Mucosa of rectum (tissue), 2 donors: ENCODE measurements at regions not wholly inside any gene's neighbourhood (a gene's known extent, or its start where the extent isn't known, plus 50 kb on each side); places are given as distances from the start of the nearest gene placed in this dataset.

ENCODE experiments used
- H3K27ac ChIP-seq, 2 donors: one replicate each; pipeline ENCODE4 v1.7.0; 2013; ENCODE audit warnings: inconsistent platforms in 2 of 2, low read depth in 2 of 2, low read length in 2 of 2
- H3K27me3 ChIP-seq, 2 donors: one replicate each; pipeline ENCODE4 v1.7.0; 2013; ENCODE audit warnings: low read length in 2 of 2; ENCODE audit not compliant: control insufficient read depth in 2 of 2, insufficient read depth in 2 of 2
- H3K36me3 ChIP-seq, 2 donors: one replicate each; pipeline ENCODE4 v1.7.0; 2013; ENCODE audit warnings: low read length in 2 of 2; ENCODE audit not compliant: control insufficient read depth in 2 of 2, insufficient read depth in 2 of 2
- H3K4me1 ChIP-seq, 2 donors: one replicate each; pipeline ENCODE4 v1.7.0; 2013; ENCODE audit warnings: low read length in 2 of 2, mild to moderate bottlenecking in 1 of 2; ENCODE audit not compliant: control insufficient read depth in 2 of 2, insufficient read depth in 2 of 2
- H3K4me3 ChIP-seq, 2 donors: one replicate each; pipeline ENCODE4 v1.7.0; 2013; ENCODE audit warnings: low read length in 2 of 2
- H3K9ac ChIP-seq, 2 donors: one replicate each; pipeline ENCODE4 v1.7.0; 2013; ENCODE audit warnings: low read length in 2 of 2, low read depth in 1 of 2, mild to moderate bottlenecking in 1 of 2
- H3K9me3 ChIP-seq, 2 donors: one replicate each; pipeline ENCODE4 v1.7.0; 2013; ENCODE audit warnings: low read length in 2 of 2; ENCODE audit not compliant: control insufficient read depth in 2 of 2
- donor health status: healthy.
- donor health status: Normal muscosa, but diverticular disease.

- Histone ChIP-seq H3K9ac (no peak overlapping the region), H3K9me3 (no peaks in the 10 kb centered on the region), H3K27ac (no peak overlapping the region), H3K4me3 (no peak overlapping the region), H3K4me1 (no peaks in the 10 kb centered on the region), H3K27me3 (no peaks in the 10 kb centered on the region), H3K36me3 (no peaks in the 10 kb centered on the region)
These were observed 130.7 kb downstream of the RNASET2 start for GRCh38 chr6:166825553-166826145.

GRCh38 chr6:166824880-166825250 is 131.5 kb downstream of the RNASET2 start:
- no peak overlapping the region for H3K27ac ChIP-seq
- no peak overlapping the region for H3K4me3 ChIP-seq

GRCh38 chr6:166824146-166824879 is 132.0 kb downstream of the RNASET2 start:
- Histone ChIP-seq H3K36me3 (no peaks in the 10 kb centered on the region), H3K27ac (no peak overlapping the region), H3K27me3 (no peaks in the 10 kb centered on the region), H3K9ac (no peak overlapping the region), H3K4me1 (no peaks in the 10 kb centered on the region), H3K9me3 (no peaks in the 10 kb centered on the region), H3K4me3 (no peak overlapping the region)

More at GRCh38 chr6:166824880-166825250, 131.5 kb downstream of the RNASET2 start:
- H3K36me3 ChIP-seq = no peaks in the 10 kb centered on the region
- H3K9ac ChIP-seq = no peak overlapping the region
- H3K27me3 ChIP-seq = no peaks in the 10 kb centered on the region
- H3K4me1 ChIP-seq = no peaks in the 10 kb centered on the region
- no peaks in the 10 kb centered on the region for H3K9me3 ChIP-seq

- H3K27ac ChIP-seq = no peak overlapping the region
- H3K36me3 ChIP-seq = no peaks in the 10 kb centered on the region
- no peaks in the 10 kb centered on the region for H3K9me3 ChIP-seq
- H3K9ac ChIP-seq = no peak overlapping the region
- H3K27me3 ChIP-seq = no peaks in the 10 kb centered on the region
- no peak overlapping the region for H3K4me3 ChIP-seq
- no peaks in the 10 kb centered on the region for H3K4me1 ChIP-seq
These were observed 133.7 kb downstream of the RNASET2 start for GRCh38 chr6:166822609-166823008.

DNA sequence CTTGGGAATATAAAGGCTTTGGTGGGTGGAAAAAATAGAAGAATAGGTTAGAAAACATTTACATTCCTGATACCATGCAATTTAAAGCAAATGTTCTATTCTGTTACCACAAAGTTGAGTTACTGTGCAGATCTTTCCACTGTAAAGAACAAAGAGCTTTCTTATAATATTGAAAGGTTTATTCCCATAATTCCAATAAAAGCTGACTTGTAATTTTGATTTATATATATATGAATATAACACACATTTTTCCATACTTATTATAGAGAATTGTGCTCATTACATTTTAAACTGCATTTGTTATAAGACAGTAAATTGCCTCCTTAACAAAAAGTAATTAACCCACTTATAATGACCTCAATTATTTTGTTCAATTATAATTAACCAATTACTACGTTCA is 135.9 kb downstream of the RNASET2 start:
- Histone ChIP-seq H3K4me3 (no peak overlapping the region), H3K4me1 (no peaks in the 10 kb centered on the region), H3K9me3 (no peaks in the 10 kb centered on the region), H3K9ac (no peak overlapping the region), H3K27ac (no peak overlapping the region), H3K36me3 (no peaks in the 10 kb centered on the region), H3K27me3 (no peaks in the 10 kb centered on the region)

DNA sequence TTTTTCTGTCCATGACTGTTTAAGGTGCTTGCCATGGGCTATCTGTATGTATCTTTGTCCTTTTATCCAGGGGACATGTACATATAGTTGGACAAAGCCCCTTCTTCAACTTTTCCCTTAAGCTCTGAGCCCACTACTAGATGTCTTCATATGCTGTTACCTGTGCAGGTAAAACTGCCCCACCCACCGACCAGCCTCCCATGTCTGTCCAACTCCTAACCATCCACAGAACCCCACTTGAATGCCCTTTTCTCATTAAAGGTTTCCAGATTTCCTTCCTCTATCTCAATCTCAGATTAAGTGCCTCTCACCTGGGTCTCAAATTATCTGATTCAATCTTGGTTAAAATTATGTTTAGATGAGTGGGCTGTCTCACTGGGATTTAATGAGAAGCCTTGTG is 136.3 kb downstream of the RNASET2 start:
- Histone ChIP-seq H3K4me3 (no peak overlapping the region), H3K9me3 (no peaks in the 10 kb centered on the region), H3K4me1 (no peaks in the 10 kb centered on the region), H3K9ac (no peak overlapping the region), H3K27ac (no peak overlapping the region), H3K36me3 (no peaks in the 10 kb centered on the region), H3K27me3 (no peaks in the 10 kb centered on the region)

DNA sequence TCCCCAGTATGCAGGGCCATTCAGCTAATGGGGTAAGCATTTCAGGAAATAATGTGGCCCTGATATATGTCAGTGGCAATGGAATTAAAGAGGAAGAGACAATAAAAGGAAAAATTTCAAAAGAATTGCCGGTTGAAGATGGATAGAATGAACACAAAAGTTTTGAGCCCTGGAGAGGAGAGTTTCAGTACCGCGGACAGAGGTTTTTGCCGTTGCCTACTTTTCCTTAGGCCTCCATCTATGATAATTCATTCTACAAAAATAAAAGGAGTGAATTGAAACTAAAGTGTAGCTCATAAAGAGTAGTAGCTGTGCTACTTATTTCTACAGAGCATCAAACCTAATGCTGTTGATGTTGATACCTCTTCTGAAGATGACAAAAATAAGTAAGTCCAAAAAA is 140.7 kb downstream of the RNASET2 start:
- no peaks in the 10 kb centered on the region for H3K36me3 ChIP-seq
- no peaks in the 10 kb centered on the region for H3K27me3 ChIP-seq
- no peak overlapping the region for H3K9ac ChIP-seq
- no peak overlapping the region for H3K27ac ChIP-seq
- no peaks in the 10 kb centered on the region for H3K9me3 ChIP-seq
- no peaks in the 10 kb centered on the region for H3K4me1 ChIP-seq
- no peak overlapping the region for H3K4me3 ChIP-seq

DNA sequence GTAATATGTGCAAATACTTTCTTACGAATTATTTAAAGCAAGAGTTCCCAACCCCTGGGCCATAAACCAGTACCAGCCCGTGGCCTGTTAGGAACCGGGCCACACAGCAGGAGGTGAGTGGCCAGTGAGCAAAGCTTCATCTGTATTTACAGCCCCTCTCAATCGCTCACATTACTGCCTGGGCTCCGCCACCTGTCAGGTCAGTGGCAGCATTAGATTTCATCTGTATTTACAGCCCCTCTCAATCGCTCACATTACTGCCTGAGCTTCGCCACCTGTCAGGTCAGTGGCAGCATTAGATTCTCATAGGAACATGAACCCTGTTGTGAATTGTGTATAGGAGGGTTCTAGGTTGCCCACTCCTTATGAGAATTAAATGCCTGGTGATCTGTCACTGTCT is 142.0 kb downstream of the RNASET2 start:
- Histone ChIP-seq H3K9ac (no peak overlapping the region), H3K4me3 (no peak overlapping the region), H3K9me3 (no peaks in the 10 kb centered on the region), H3K27ac (no peak overlapping the region), H3K4me1 (no peaks in the 10 kb centered on the region), H3K36me3 (no peaks in the 10 kb centered on the region), H3K27me3 (no peaks in the 10 kb centered on the region)

GRCh38 chr6:166813461-166813860 is 142.9 kb downstream of the RNASET2 start:
- no peak overlapping the region for H3K4me3 ChIP-seq
- H3K27me3 ChIP-seq = no peaks in the 10 kb centered on the region

GRCh38 chr6:166810864-166811263 is 145.5 kb downstream of the RNASET2 start:
- Histone ChIP-seq H3K9me3 (peaks cover 0 to 4% of the 10 kb centered on the region in 2 donors), H3K27me3 (no peaks in the 10 kb centered on the region), H3K36me3 (no peaks in the 10 kb centered on the region), H3K4me1 (no peaks in the 10 kb centered on the region), H3K9ac (no peak overlapping the region), H3K4me3 (no peak overlapping the region), H3K27ac (no peak overlapping the region)

More at GRCh38 chr6:166813461-166813860, 142.9 kb downstream of the RNASET2 start:
- no peaks in the 10 kb centered on the region for H3K36me3 ChIP-seq
- no peaks in the 10 kb centered on the region for H3K9me3 ChIP-seq
- no peak overlapping the region for H3K27ac ChIP-seq
- H3K4me1 ChIP-seq = no peaks in the 10 kb centered on the region
- H3K9ac ChIP-seq = no peak overlapping the region
